Trophoblast cell (in vitro differentiated cells and primary cell): ENCODE measurements at regions not wholly inside any gene's neighbourhood (a gene's known extent, or its start where the extent isn't known, plus 50 kb on each side); places are given as distances from the start of the nearest gene placed in this dataset.
"Not testable (repeated sequence)": the region's sequence is repeated elsewhere in the genome, so short reads cannot be mapped to it uniquely, and the experiment has no call there.

Experiments
- DNase-seq, 2 donors: peaks; one replicate each; pipeline ENCODE4 v3.0.0-alpha.2; 2016
- H2AFZ ChIP-seq: 2 replicates; pipeline ENCODE4 v1.6.1; 2013; ENCODE audit warnings: low read length, moderate library complexity, mild to moderate bottlenecking; ENCODE audit not compliant: insufficient read depth, poor library complexity
- H2AK5ac ChIP-seq: 2 replicates; pipeline ENCODE4 v1.6.1; 2013; ENCODE audit warnings: mild to moderate bottlenecking, low read length
- H2BK120ac ChIP-seq: 2 replicates; pipeline ENCODE4 v1.6.1; 2013; ENCODE audit warnings: low read length, mild to moderate bottlenecking, moderate library complexity; ENCODE audit not compliant: insufficient read depth, poor library complexity
- H2BK12ac ChIP-seq: 2 replicates; pipeline ENCODE4 v1.6.1; 2013; ENCODE audit warnings: mild to moderate bottlenecking, low read length, moderate library complexity
- H2BK5ac ChIP-seq: 2 replicates; pipeline ENCODE4 v1.6.1; 2013; ENCODE audit warnings: low read length, low read depth, moderate library complexity, mild to moderate bottlenecking; ENCODE audit not compliant: poor library complexity
- H3K14ac ChIP-seq: 2 replicates; pipeline ENCODE4 v1.6.1; 2013; ENCODE audit warnings: mild to moderate bottlenecking, low read length
- H3K18ac ChIP-seq: 2 replicates; pipeline ENCODE4 v1.6.1; 2013; ENCODE audit warnings: mild to moderate bottlenecking, low read length
- H3K23ac ChIP-seq: 2 replicates; pipeline ENCODE4 v1.6.1; 2013; ENCODE audit warnings: low read length
- H3K27ac ChIP-seq: 2 replicates; pipeline ENCODE4 v1.5.1; 2013; ENCODE audit warnings: low read depth, mild to moderate bottlenecking, inconsistent platforms, low read length, moderate library complexity
- H3K27me3 ChIP-seq: 2 replicates; pipeline ENCODE4 v1.6.1; 2013; ENCODE audit warnings: inconsistent platforms, mild to moderate bottlenecking, low read length, moderate library complexity; ENCODE audit not compliant: insufficient read depth
- H3K36me3 ChIP-seq, 2 experiments: 1 replicate in 1 of 2; 2 replicates in 1 of 2; pipeline ENCODE4 v1.6.1; 2013; ENCODE audit warnings: low read length in 2 of 2, mild to moderate bottlenecking in 2 of 2, moderate library complexity in 1 of 2; ENCODE audit not compliant: insufficient read depth in 2 of 2, control insufficient read depth in 1 of 2
- H3K4ac ChIP-seq: 2 replicates; pipeline ENCODE4 v1.6.1; 2013; ENCODE audit warnings: low read depth, mild to moderate bottlenecking, low read length, moderate library complexity
- H3K4me1 ChIP-seq, 2 experiments: 1 replicate in 1 of 2; 2 replicates in 1 of 2; pipeline ENCODE4 v1.6.1; 2013; ENCODE audit warnings: low read length in 2 of 2, mild to moderate bottlenecking in 2 of 2, moderate library complexity in 1 of 2; ENCODE audit not compliant: insufficient read depth in 2 of 2, control insufficient read depth in 1 of 2
- H3K4me2 ChIP-seq: 2 replicates; pipeline ENCODE4 v1.6.1; 2013; ENCODE audit warnings: inconsistent platforms, mild to moderate bottlenecking, low read length, moderate library complexity
- H3K4me3 ChIP-seq: 2 replicates; pipeline ENCODE4 v1.5.1; 2013; ENCODE audit warnings: mild to moderate bottlenecking, low read depth, low read length, inconsistent platforms
- H3K79me1 ChIP-seq: one replicate; pipeline ENCODE4 v1.6.1; 2013; ENCODE audit warnings: low read length
- H3K79me2 ChIP-seq: 2 replicates; pipeline ENCODE4 v1.6.1; 2013; ENCODE audit warnings: low read length, mild to moderate bottlenecking; ENCODE audit not compliant: control insufficient read depth, insufficient read depth, poor library complexity
- H3K9ac ChIP-seq: 2 replicates; pipeline ENCODE4 v1.6.1; 2013; ENCODE audit warnings: mild to moderate bottlenecking, low read length
- H3K9me3 ChIP-seq: 2 replicates; pipeline ENCODE4 v1.6.1; 2013; ENCODE audit warnings: low read depth, mild to moderate bottlenecking, control low read depth, inconsistent platforms, low read length; ENCODE audit not compliant: insufficient read depth
- H4K12ac ChIP-seq: 2 replicates; pipeline ENCODE4 v1.6.1; 2013; ENCODE audit warnings: low read depth, mild to moderate bottlenecking, low read length, moderate library complexity
- H4K8ac ChIP-seq: 2 replicates; pipeline ENCODE4 v1.6.1; 2013; ENCODE audit warnings: low read depth, mild to moderate bottlenecking, low read length, moderate library complexity
- H4K91ac ChIP-seq: one replicate; pipeline ENCODE4 v1.6.1; 2013; ENCODE audit warnings: low read depth, mild to moderate bottlenecking, low read length, moderate library complexity
- WGBS: extraction: QIAGEN DNeasy Blood & Tissue Kit; methylation state at CpG from one replicate; pipeline ENCODE4 v1.1.7; 2013; ENCODE audit warnings: missing lambda C conversion rate; ENCODE audit not compliant: insufficient read length, insufficient coverage; ENCODE audit errors: extremely low coverage; 5-methylcytosine and 5-hydroxymethylcytosine counted together

DNA sequence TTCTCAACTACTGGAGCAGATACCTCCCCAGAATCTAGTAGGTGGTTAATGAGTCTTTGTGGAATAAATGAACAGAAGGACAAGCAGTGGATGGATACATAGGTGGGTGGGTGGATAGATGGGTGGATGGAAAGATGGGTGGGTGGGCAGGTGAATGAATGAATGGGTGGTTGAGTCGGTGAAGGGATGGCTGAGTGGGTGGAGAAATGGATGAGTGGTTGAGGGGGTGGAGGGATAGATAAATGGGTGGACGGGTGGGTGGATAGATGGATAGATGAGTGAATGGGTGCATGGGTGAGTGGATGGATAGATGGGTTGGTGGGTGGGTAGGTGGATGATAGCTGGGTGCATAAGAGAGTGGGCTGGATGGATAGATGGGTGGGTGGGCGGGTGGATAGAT lies 80.6 kb upstream of the CLEC6A start:
- H4K8ac ChIP-seq, H3K4me3 ChIP-seq, DNase-seq, H3K79me2 ChIP-seq, H2BK12ac ChIP-seq, H3K9ac ChIP-seq, H2AFZ ChIP-seq, H2BK5ac ChIP-seq, H3K36me3 ChIP-seq, H3K14ac ChIP-seq, H4K12ac ChIP-seq, H3K18ac ChIP-seq, H3K27ac ChIP-seq, H3K9me3 ChIP-seq, H3K23ac ChIP-seq, H3K4me1 ChIP-seq, H2BK120ac ChIP-seq, H3K27me3 ChIP-seq, H3K4me2 ChIP-seq, H3K79me1 ChIP-seq, H2AK5ac ChIP-seq, H4K91ac ChIP-seq, H3K4ac ChIP-seq: not testable (repeated sequence)
- WGBS, result no CpG with 5 or more reads among the region's 3 CpGs

- not testable (repeated sequence) for H3K27ac ChIP-seq, H3K4me1 ChIP-seq, H3K79me1 ChIP-seq, H2BK5ac ChIP-seq, DNase-seq, H3K36me3 ChIP-seq, H3K4me3 ChIP-seq, H3K9me3 ChIP-seq, H2BK120ac ChIP-seq, H3K14ac ChIP-seq, H2AK5ac ChIP-seq, H4K8ac ChIP-seq, H3K79me2 ChIP-seq, H2AFZ ChIP-seq, H3K4me2 ChIP-seq, H4K12ac ChIP-seq, H3K9ac ChIP-seq, H4K91ac ChIP-seq, H3K18ac ChIP-seq, H3K27me3 ChIP-seq, H2BK12ac ChIP-seq, H3K4ac ChIP-seq, H3K23ac ChIP-seq
- WGBS, result no CpG with 5 or more reads among the region's 6 CpGs
Observed at GRCh38 chr12:8377756-8378155, 78.0 kb upstream of the CLEC6A start.

- not testable (repeated sequence) for DNase-seq, H3K4me3 ChIP-seq, H3K23ac ChIP-seq, H3K9ac ChIP-seq, H4K91ac ChIP-seq, H3K4me1 ChIP-seq, H4K12ac ChIP-seq, H3K9me3 ChIP-seq, H3K79me2 ChIP-seq, H3K27me3 ChIP-seq, H3K4me2 ChIP-seq, H2AFZ ChIP-seq, H3K4ac ChIP-seq, H3K18ac ChIP-seq, H3K79me1 ChIP-seq, H3K36me3 ChIP-seq, H3K14ac ChIP-seq, H4K8ac ChIP-seq, H3K27ac ChIP-seq, H2AK5ac ChIP-seq, H2BK12ac ChIP-seq, H2BK5ac ChIP-seq, H2BK120ac ChIP-seq
- no CpG with 5 or more reads among the region's 4 CpGs for WGBS
Observed at GRCh38 chr12:8382556-8382955, 73.2 kb upstream of the CLEC6A start.

DNA sequence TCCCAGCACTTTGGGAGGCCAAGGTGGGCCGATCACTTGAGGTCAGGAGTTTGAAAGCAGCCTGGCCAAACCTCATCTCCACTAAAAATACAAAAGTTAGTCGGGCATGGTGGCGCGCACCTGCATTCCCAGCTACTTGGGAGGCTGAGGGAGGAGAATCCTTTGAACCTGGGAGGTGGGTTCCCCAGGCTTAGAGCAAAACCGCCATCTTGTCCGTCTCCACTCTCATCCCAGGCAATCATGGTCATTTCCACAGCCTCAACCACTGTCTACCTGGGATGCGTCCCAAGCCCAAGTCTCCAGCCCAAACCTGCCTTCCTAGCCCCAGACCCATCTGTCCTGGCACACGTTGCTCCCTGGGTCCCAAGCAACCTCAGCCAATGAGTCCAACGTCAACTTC lies 71.1 kb upstream of the CLEC6A start:
- H3K4me3 ChIP-seq, H3K18ac ChIP-seq, H2AFZ ChIP-seq, H3K9ac ChIP-seq, H3K79me1 ChIP-seq, H3K27me3 ChIP-seq, H3K14ac ChIP-seq, H4K8ac ChIP-seq, H3K79me2 ChIP-seq, H3K23ac ChIP-seq, H2AK5ac ChIP-seq, H2BK120ac ChIP-seq, H4K12ac ChIP-seq, DNase-seq, H3K4ac ChIP-seq, H4K91ac ChIP-seq, H3K36me3 ChIP-seq, H3K9me3 ChIP-seq, H2BK5ac ChIP-seq, H3K4me1 ChIP-seq, H3K27ac ChIP-seq, H2BK12ac ChIP-seq, H3K4me2 ChIP-seq: not testable (repeated sequence)
- WGBS, result no CpG with 5 or more reads among the region's 9 CpGs
